Activated T-helper 2 cell treated with anti-CD3 and anti-CD28 coated beads, Interferon-gamma antibody, Interleukin-2, Interleukin-4, amounts not matched to agents 10 μg/mL and 5 μg/mL and 100 μg/mL, durations not matched to agents 14 hours and 24 hours and 36 hours (primary cell): ENCODE measurements at regions not wholly inside any gene's neighbourhood (a gene's known extent, or its start where the extent isn't known, plus 50 kb on each side); places are given as distances from the start of the nearest gene placed in this dataset.

ENCODE experiments used
- DNase-seq: peaks from one replicate; pipeline ENCODE4 v3.0.0; 2021; ENCODE audit warnings: low spot score
- H3K27ac Mint-ChIP-seq: one replicate; pipeline ENCODE4 v1.8.0; 2021; ENCODE audit warnings: mixed read lengths
- H3K27me3 Mint-ChIP-seq: one replicate; pipeline ENCODE4 v1.8.0; 2021; ENCODE audit warnings: low read depth, mixed read lengths
- H3K36me3 Mint-ChIP-seq: one replicate; pipeline ENCODE4 v1.8.0; 2021; ENCODE audit warnings: low read depth, mixed read lengths
- H3K4me1 Mint-ChIP-seq: one replicate; pipeline ENCODE4 v1.8.0; 2021; ENCODE audit warnings: low read depth, mixed read lengths
- H3K4me3 Mint-ChIP-seq: one replicate; pipeline ENCODE4 v1.8.0; 2021; ENCODE audit warnings: low read depth, mild to moderate bottlenecking, moderate library complexity, mixed read lengths
- H3K9me3 Mint-ChIP-seq: one replicate; pipeline ENCODE4 v1.8.0; 2021; ENCODE audit warnings: mixed read lengths
- intact Hi-C: fragments of 100-400 bp; cut with micrococcal nuclease; formaldehyde crosslinking; loops from one replicate; pipeline ENCODE4 v1.15.1; 2023

DNA sequence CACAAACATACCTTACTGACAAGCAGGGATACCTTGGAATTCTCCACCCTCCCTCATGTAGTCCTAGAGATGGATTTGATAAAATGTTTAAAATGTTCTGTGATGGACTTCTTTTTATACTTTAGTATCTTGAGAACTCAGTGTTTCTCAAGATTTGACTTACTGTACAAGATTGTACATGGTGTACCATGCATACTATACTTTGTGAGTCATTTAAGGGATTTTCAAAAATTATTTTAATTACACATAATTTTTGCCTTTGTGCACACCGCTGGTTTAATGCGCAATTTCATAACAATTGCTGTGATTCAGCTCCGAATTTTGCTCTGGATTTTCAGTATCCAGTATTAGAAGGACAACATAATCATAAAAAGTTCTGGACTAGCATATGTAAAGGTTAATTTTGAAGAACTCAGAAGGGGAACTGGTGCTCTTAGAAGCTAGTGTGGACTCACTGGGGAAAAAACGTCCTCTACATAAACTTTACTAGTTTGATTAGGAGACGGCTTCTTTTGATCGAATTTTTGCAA lies 78.6 kb upstream of the ACSL3 start:
- intact Hi-C loops, result no loop called here
- H3K36me3 Mint-ChIP-seq, result no peaks in the 10 kb centered on the region
- no peak for DNase-seq

DNA sequence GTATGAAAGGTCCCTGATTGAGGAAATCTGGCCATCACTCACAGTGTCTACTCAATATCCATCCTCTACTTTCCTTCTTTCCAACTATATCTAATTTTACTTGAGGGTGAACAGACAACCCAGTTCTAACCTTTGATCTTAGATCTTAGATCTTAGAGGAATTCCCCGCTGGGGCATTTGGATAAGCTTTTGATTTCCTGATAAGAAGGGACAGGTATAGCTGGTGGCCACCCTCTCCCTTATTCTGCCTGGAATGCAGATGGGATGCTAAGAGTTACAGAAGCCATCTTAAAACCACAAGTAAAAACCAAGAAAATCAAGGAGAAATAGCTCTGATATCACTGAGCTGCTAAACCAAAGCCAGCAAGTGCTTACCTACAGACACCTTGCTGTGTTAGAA lies 77.2 kb upstream of the ACSL3 start:
- H3K4me1 Mint-ChIP-seq, result no peaks in the 10 kb centered on the region
- H3K27ac Mint-ChIP-seq, result no peak overlapping the region
- H3K4me3 Mint-ChIP-seq, result no peak overlapping the region
- H3K27me3 Mint-ChIP-seq, result peaks cover 16% of the 10 kb centered on the region
- no peaks in the 10 kb centered on the region for H3K36me3 Mint-ChIP-seq
- no peak for DNase-seq
- intact Hi-C loops, result no loop called here
- no peaks in the 10 kb centered on the region for H3K9me3 Mint-ChIP-seq

More for the DNA sequence above, 78.6 kb upstream of the ACSL3 start:
- H3K9me3 Mint-ChIP-seq, result no peaks in the 10 kb centered on the region
- H3K4me1 Mint-ChIP-seq, result no peaks in the 10 kb centered on the region
- H3K4me3 Mint-ChIP-seq, result no peak overlapping the region
- no peak overlapping the region for H3K27ac Mint-ChIP-seq
- H3K27me3 Mint-ChIP-seq, result peaks cover 16% of the 10 kb centered on the region

DNA sequence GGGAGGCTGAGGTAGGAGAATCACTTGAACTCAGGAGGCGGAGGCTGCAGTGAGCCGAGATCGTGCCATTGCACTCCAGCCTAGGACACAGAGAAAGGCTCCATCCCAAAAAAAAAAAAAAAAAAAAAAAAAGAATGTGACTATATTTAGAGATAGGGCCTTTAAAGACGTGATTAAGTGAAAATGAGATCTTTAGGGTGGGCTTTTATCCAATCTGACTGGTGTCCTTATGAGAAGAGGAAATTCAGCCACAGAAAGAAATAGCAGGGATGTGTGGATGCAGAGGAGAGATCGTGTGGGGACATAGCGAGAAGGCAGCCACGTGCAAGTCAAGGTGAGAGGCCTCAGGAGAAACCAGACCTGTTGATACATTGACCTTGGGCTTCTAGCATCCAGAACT lies 69.9 kb upstream of the ACSL3 start:
- peaks cover 13% of the 10 kb centered on the region for H3K4me1 Mint-ChIP-seq
- no peak overlapping the region for H3K4me3 Mint-ChIP-seq
- intact Hi-C loops, result no loop called here
- H3K27me3 Mint-ChIP-seq, result peaks cover 2% of the 10 kb centered on the region
- H3K9me3 Mint-ChIP-seq, result no peaks in the 10 kb centered on the region
- H3K27ac Mint-ChIP-seq, result no peak overlapping the region
- no peak for DNase-seq
- H3K36me3 Mint-ChIP-seq, result no peaks in the 10 kb centered on the region

DNA sequence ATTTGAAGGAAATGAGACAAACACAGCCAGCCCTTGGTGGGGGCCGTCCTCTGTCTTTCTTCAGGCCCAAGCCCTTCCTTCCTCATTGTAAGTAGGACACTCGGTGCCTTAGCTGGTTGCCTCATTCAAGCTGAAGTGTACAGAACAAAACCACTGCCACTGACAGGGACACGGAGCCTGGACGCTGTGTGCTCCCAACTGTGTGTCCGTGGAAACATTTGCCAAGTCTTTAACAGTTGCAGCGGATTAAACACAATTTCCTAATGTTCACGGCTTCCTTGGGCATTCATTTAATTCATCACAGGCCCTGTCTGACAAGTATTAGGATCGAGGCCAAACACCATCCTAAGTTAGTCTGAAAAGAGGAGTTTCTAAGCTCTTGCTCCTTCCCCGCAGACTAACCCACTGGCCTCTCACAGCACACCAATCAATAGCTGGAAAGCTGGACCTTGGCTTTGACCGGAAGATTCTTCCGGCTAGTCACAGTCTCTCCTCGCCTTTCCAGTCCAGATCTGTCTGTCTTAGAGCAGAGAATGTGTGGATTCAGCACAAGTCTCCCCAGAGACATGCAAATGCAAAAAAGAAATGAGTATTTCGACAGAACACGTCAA lies 68.7 kb upstream of the ACSL3 start:
- Mint-ChIP-seq H3K27me3 (peaks cover 2% of the 10 kb centered on the region), H3K9me3 (no peaks in the 10 kb centered on the region)
- intact Hi-C loops, result no loop called here

DNA sequence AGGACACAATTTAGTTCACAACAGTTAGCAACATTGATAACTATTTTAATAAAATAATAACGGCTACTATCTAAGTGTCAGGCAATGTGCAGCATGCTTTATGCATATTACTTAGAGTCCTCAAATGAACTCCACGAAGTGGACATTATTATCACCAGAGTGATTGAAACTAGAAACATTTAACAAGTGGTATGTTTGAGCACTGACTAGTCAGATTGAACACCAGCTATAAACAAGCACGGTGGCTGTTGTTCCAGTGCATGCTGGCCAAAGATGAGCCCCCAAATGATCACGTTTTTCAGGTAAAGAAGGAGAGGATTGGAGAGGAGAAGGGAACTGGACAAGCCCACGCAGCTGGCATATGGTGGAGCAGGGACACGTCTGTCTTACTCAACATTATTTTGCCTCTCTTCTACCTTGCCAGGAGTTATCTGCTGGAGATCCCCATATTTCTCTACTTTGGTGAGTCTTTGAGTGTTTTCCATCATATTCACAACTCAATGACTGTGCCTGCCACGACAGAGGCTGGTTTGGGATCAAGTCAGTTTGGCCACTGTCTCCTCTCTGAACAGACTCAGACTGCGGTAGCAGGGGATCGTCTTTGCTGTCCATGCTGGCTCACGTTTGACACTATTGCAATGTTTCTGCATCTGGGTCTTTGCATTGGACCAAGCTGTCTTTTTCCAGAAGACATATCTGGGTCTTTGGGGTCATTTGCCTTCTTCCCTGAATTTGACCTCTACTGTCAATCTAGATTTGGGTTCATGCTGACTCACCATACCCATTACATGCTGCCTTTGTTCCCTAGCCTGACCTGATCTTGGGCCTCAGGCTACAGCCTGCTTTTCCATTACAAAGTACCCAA lies 66.0 kb upstream of the ACSL3 start:
- H3K9me3 Mint-ChIP-seq, result no peaks in the 10 kb centered on the region
- intact Hi-C loops, result loop anchor here (5.0 kb wide), 2 partner anchors 47 to 67 kb away; partner anchors contain the start of gene ACSL3

More for the DNA sequence above, 68.7 kb upstream of the ACSL3 start:
- no peak for DNase-seq
- H3K36me3 Mint-ChIP-seq, result no peaks in the 10 kb centered on the region
- H3K4me3 Mint-ChIP-seq, result no peak overlapping the region
- H3K27ac Mint-ChIP-seq, result no peak overlapping the region
- peaks cover 13% of the 10 kb centered on the region for H3K4me1 Mint-ChIP-seq

DNA sequence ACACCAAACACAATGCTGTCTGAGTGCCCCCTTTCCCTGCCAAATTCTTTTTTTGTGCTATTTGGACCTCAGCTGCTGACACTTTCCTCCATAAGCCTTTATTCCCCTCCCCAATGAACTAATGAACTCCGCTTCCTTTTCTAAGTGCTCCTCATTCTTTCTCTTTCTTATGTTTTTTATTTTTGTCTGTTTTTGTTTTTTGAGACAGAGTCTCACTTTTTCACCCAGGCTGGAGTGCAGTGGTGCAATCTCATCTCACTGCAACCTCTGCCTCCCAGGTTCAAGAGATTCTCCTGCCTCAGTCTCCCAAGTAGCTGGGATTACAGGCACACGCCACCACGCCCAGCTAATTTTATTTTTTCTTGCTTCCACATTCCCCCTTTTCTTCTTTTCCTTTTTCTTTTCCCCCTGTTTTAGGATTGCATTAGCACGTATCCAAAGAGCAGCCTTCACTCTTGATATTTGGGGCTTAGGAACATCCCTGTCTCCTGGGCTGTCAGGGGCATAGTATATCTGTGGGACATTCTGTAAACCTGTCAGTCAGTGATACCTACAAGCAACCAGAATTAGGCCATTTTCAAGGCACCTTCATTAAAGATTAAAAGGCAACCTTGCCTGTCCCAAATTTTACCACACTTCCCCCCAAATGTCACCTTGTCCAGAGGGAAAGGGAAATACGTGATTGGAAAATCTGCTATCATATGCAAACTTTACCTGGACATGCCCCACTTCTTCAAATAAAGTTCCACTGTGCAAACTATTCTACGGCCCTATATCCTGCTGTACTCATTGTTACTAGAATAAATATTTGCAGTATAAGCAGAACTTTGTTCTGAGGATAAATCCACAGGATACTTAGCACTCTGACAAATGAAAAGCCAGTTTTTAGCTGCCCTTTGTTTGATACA lies 65.1 kb upstream of the ACSL3 start:
- H3K27ac Mint-ChIP-seq, result no peak overlapping the region
- no peaks in the 10 kb centered on the region for H3K9me3 Mint-ChIP-seq
- H3K27me3 Mint-ChIP-seq, result peaks cover 4% of the 10 kb centered on the region
- H3K4me1 Mint-ChIP-seq, result peaks cover 2% of the 10 kb centered on the region
- no peak for DNase-seq
- H3K36me3 Mint-ChIP-seq, result no peaks in the 10 kb centered on the region
- no peak overlapping the region for H3K4me3 Mint-ChIP-seq
- intact Hi-C loops, result loop anchor here (5.0 kb wide), 2 partner anchors 47 to 67 kb away; partner anchors contain the start of gene ACSL3

More for the DNA sequence above, 66.0 kb upstream of the ACSL3 start:
- no peaks in the 10 kb centered on the region for H3K36me3 Mint-ChIP-seq
- DNase-seq, result no peak
- no peak overlapping the region for H3K27ac Mint-ChIP-seq
- no peak overlapping the region for H3K4me3 Mint-ChIP-seq
- H3K4me1 Mint-ChIP-seq, result peaks cover 5% of the 10 kb centered on the region
- H3K27me3 Mint-ChIP-seq, result peaks cover 3% of the 10 kb centered on the region

DNA sequence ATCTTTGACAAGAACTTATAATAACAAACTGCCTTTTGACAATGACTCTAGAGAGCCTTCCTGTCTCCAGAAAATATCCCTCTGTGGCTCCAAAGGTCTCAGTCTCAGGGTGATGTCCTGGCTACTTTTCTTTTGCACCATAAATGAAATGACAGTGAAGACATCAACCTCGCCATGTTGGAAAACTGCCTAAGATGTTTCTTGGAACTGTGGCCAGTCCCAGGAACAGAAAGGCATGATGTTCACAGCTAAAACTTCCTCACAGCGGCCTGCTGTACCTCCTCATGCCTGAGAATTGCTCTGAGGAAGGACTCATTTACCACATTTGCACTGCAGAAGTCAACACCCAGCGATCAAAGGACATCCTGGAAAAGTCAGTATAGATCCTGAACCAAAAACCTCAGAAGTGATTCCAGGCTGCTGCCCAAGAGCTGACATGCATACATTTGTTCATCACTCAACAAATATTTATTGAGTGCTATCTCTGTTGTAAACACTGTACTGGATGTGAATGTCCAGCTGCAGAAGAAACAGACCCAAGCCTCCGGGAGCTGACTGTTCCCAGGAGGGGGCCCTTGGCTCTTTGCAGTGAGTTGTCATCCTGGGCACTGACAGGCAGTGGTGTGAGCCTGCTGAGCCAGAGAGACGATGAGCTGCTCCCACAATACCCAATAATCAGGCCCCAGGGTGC lies 64.3 kb upstream of the ACSL3 start:
- H3K4me1 Mint-ChIP-seq, result peaks cover 2% of the 10 kb centered on the region
- intact Hi-C loops, result loop anchor here (1.0 to 5.0 kb wide), 4 partner anchors 17 to 107 kb away; partner anchors contain the start of gene ACSL3
- H3K27me3 Mint-ChIP-seq, result peaks cover 4% of the 10 kb centered on the region
- DNase-seq, result no peak
- no peak overlapping the region for H3K27ac Mint-ChIP-seq
- H3K9me3 Mint-ChIP-seq, result no peaks in the 10 kb centered on the region
- no peaks in the 10 kb centered on the region for H3K36me3 Mint-ChIP-seq
- no peak overlapping the region for H3K4me3 Mint-ChIP-seq

DNA sequence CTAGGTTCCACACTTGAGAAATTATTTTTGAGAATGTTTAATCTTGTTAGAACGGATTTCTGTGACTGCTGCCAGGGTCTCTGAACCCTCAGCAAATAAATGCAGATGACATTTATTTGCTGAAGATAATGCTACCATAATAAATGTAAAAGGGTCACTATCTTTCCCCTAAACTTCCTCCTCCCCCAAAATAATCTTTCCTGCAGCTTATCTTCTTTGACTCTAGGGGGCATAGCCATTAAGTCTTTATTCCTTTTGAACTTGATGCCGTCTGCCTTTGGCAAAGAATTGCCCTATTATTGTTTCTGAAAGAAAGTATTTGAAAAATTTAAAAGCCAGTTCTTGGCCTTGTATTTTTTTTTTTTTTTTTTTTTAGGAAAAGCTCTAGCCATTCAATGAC lies 63.6 kb upstream of the ACSL3 start:
- H3K4me1 Mint-ChIP-seq, result peaks cover 2% of the 10 kb centered on the region

DNA sequence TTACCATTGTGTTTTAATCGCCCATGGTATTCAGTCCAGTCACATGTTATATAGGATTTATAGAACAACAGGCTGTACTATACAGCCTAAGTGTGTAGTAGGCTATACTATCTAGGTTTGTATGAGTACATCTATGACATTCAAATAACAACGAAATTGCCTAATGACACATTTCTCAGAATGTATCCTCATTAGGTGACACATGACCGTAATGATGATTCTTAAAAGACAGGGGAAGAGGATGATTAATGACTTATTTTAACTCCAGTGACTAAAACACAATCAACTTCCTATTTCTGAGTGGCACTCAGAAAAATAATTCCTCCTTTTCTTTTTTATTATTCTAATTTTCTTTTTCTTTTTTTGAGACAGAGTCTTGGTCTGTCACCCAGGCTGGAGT lies 63.0 kb upstream of the ACSL3 start:
- no peak overlapping the region for H3K27ac Mint-ChIP-seq
- intact Hi-C loops, result loop anchor here (1.0 to 5.0 kb wide), 4 partner anchors 15 to 105 kb away; partner anchors contain the start of gene ACSL3
- no peaks in the 10 kb centered on the region for H3K9me3 Mint-ChIP-seq
- H3K27me3 Mint-ChIP-seq, result peaks cover 4% of the 10 kb centered on the region
- no peak overlapping the region for H3K4me3 Mint-ChIP-seq
- H3K36me3 Mint-ChIP-seq, result no peaks in the 10 kb centered on the region
- peaks cover 2% of the 10 kb centered on the region for H3K4me1 Mint-ChIP-seq
- no peak for DNase-seq

More for the DNA sequence above, 63.6 kb upstream of the ACSL3 start:
- DNase-seq, result no peak
- H3K27ac Mint-ChIP-seq, result no peak overlapping the region
- no peaks in the 10 kb centered on the region for H3K36me3 Mint-ChIP-seq
- intact Hi-C loops, result loop anchor here (1.0 to 5.0 kb wide), 4 partner anchors 16 to 106 kb away; partner anchors contain the start of gene ACSL3
- no peaks in the 10 kb centered on the region for H3K9me3 Mint-ChIP-seq
- H3K27me3 Mint-ChIP-seq, result peaks cover 4% of the 10 kb centered on the region
- H3K4me3 Mint-ChIP-seq, result no peak overlapping the region

DNA sequence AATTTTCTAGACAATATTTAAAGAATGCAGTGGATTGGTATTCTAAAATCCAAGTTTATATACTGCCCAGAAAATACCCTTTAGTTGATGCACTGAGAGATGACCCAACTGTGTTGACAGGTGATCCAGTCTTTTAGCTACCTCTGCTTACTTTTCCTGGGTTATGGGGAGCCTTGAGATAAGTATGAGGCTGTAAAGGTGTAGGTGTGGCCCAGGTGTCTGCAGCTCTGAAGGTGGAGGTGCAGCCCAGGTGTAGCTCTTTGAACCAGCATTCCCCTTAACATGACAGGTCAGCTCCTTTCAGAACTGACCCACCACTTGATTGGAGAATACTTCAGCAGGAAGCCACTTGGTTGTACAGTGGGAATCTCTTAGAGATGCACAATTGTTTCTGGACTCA lies 62.3 kb upstream of the ACSL3 start:
- Mint-ChIP-seq H3K27me3 (peaks cover 4% of the 10 kb centered on the region), H3K4me1 (peaks cover 2% of the 10 kb centered on the region), H3K4me3 (no peak overlapping the region), H3K27ac (no peak overlapping the region), H3K9me3 (no peaks in the 10 kb centered on the region), H3K36me3 (no peaks in the 10 kb centered on the region)
- DNase-seq, result no peak
- intact Hi-C loops, result loop anchor here (5.0 kb wide), 2 partner anchors 44 to 64 kb away; partner anchors contain the start of gene ACSL3

DNA sequence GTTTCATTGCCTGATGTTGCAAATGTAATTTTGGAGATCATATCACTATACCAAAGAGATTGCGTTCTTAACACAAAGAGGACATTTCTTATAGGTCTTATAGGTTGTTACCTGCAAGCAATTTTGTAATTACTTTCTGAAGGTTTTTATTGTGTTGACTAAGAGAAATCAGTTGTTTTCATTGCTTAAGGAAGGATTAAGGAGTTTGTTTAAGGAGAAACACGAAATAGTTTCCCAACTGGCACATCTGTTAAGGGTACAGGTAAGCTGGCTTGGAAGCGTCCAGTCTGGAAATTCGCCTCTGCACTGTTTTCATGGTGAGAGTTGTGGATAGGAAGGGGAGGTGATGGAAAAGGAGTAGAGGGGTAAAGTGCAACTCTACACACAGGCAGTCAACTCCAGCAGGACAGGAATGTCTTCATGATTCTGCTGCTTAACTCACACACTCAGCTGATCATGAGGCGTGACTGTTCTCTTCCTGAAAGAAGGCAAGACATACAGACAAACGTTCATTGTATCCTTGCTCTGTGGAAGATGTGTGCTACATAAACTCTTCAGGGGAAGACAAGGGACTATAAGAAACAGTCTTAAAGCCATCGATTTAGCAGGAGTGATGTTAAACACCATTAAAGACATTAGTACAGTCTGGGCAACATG lies 61.4 kb upstream of the ACSL3 start:
- Mint-ChIP-seq H3K4me1 (peaks cover 2% of the 10 kb centered on the region), H3K36me3 (no peaks in the 10 kb centered on the region), H3K27me3 (peaks cover 2% of the 10 kb centered on the region), H3K27ac (no peak overlapping the region), H3K4me3 (no peak overlapping the region), H3K9me3 (no peaks in the 10 kb centered on the region)
- no peak for DNase-seq
- intact Hi-C loops, result loop anchor here (5.0 kb wide), 2 partner anchors 43 to 63 kb away; partner anchors contain the start of gene ACSL3
